HG03039 (cell line): ENCODE measurements at regions not wholly inside any gene's neighbourhood (a gene's known extent, or its start where the extent isn't known, plus 50 kb on each side); places are given as distances from the start of the nearest gene placed in this dataset.

Experiments
- ATAC-seq: cut with Tn5 transposase; IDR thresholded peaks from one replicate; pipeline ENCODE4 v1.9.1; 2021; ENCODE audit warnings: mild to moderate bottlenecking, moderate library complexity; ENCODE audit not compliant: unreplicated experiment

DNA sequence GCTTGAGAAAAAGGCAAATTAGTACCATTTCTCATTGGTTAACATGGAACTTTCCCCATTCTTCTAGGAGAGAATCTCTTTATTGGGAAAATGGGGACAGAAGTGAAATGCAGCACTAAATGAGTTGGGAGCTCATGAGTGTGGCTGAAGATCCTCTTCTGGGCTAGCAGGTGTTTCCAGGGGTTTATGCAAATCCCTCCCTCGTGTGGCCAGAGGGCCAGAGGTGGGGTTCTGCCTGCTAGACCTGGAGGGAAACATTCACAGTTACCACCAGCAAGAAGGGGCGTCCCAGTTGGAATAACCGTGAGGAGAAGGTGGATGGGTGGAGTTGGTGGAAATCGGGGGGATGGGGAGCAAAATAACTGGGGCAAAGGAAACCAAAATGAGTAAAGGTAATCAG, 235.9 kb downstream of the KLF6 start:
- ATAC-seq: no peak

DNA sequence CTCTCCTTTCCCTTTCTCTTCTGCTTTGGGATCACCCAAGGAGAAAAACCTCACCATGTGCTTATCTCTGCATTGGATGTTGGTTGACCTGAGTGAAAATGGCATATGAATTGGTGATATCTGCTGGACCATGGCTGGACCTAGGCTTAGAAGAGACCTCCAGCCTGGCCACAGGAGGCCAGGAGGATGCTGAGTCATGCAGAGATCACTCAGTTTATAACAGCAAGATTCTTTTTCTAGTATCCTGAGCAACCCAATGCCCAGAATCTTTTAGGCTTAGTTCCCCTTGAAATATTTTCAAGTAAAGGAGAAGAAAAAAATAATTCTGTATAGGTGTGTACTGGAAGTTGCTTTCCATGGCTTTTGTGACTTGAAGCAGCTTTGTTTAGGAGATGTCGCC, 236.3 kb downstream of the KLF6 start:
- ATAC-seq: no peak

DNA sequence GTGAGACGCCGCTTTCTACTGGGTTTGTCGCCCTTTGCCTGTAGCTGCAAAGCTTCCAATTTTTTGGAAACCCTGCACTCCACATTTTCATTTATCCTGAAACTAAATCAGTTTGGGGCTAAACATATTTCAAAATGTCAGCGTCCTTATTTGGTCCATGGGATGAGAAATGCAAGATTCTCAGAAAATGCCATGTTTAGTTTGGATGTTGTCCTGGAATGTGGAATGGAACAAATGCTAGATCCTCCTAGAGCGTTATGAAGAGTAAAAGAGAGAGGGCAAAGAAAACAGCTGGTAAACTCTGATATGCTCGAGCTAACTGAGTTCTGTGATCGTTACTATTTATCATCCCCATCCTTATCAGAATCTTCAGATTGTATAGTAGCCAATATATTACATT, 236.9 kb downstream of the KLF6 start:
- ATAC-seq: no peak

DNA sequence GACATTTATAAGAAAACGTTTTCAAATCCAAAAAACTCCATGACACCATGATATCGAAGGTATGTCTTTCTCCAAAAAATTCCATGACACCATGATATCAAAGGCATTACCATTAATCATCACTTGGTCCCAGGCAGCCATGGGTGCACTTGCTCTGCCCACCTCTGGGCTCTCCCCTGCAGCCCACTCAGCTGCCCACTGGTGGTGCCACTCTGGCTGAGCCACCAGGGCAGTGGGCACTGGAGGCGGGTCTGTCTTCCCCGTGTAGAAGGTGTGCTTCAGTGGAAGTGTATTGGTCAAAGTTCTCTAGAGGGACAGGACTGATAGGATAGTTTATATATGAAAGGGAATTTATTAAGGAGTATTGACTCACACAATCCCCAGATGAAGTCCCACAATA, 240.4 kb downstream of the KLF6 start:
- no peak for ATAC-seq

DNA sequence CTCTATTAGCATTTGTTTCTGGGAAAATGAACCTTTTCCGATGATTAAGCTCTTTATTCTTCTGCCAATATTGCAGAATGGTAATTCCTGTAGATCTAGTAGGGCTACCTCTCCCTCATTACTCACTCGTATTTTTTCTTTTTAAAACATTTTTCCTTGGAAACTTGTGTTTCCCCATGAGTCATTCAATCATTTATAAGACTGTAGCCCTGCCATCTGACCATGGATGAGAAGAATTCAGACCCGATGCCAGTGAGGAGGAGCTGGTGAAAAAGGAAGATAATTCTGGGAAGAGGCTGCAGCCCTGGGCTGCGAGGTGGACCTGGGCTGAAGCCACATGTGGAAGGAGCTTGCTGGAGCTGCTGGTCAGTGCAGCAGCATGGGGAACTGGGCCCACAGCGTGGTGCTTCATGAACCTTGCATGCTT, 242.8 kb downstream of the KLF6 start:
- ATAC-seq: no peak

DNA sequence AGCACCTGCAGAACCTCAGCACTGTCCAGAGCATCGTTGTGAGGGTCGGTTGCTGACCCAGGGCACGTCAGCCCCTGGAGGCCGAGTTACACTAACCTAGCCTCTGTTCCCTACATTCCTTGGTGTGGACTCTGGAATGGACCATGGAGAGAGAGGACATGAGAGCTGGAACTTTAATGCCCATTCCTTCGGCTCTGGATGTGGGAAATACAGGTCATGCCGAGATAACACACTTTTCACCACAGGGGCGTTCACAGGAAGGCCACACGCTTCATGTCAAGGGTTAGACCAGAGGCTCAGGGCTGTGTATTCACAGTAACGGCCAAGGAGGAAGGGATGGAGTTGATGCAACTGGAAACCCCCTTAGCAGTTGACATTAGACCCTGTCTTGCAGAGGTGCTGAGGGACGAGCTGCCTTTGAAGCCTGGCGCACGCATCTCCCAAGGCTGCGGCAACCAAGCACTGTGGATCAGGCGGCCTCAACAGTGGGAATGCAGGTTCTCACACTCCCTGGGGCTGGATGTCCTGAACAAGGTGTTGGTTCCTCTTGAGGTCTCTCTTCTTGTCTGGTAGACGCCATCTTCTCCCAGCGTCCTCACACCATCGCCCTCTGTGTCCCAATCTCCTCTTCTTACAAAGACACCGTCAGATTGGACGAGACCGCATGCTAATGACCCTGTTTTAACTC, 245.2 kb downstream of the KLF6 start:
- no peak for ATAC-seq

DNA sequence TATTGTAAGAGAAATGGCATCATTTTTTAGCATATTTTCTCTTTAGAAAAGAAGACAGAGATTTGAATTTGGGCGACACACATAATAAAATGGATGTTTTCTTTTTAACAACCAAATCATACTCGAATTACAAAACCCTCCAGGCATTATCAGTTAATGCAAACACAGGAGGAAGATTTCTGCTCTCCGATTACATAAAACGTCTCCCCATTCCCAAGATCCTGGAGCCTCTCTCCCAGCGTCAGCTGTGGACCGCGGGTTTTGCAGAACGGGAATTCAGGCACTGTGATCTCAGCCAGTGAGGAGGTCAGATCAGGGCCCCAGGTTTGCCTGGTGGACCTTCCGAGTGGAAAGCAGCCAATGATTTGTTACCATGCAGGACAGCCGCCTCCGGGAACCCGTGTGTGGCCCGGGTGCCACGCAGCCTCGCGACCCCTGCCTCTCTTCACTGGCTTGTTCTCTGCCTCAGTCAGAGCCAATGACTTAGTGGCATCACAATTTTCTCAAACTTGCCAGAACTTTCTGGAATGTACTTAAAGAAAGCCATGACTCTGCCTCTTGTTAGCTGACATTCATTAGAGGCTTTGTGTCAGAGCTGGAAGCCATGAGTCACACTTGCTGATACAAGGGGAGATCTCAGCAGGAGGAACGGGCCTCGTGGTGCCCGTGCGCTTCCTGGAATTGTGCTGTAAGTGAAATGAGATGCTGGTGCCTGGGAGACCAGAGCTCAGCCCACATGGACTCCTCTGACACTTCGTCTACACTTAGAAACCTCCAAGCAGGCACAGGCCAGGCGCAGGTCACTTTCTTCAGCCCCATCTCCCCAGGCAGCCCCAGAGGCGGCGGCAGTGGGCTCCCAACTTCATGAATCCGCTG, 246.1 kb downstream of the KLF6 start:
- ATAC-seq: no peak

DNA sequence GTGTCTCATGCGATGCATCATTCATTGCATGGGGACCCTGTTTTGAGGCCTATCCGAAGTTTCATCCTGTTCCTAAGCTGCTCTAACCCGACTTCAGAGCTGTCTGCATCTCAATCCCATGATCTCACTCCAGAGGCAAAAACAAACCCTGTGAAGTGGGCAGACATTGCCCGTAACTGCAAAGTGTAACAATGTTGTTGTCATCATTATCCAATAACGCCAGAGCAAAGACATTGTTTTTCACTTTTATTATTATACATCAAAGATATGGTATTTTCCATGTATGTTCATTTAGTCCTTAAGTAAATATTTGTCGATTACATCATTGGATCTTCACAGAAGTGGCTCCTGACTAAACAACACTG, 246.7 kb downstream of the KLF6 start:
- no peak for ATAC-seq

DNA sequence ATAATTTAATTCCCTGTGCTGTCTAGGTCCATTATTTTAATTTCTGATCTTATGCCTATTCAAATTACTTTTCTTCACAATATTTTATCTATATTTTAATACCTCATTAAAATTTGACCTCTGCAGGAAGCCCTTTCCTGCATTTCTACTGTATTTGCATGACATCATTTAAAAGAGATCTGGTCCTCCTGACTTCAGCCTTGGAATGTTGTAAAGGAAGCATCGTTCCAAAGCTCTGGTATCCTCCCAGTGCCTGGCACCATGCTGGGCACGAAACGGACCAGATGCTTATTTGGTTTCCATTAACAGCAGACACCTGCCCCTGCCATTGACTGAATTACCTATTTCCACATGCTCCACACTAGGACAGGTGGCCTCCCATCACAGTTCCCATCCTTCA, 247.5 kb downstream of the KLF6 start:
- ATAC-seq: no peak

DNA sequence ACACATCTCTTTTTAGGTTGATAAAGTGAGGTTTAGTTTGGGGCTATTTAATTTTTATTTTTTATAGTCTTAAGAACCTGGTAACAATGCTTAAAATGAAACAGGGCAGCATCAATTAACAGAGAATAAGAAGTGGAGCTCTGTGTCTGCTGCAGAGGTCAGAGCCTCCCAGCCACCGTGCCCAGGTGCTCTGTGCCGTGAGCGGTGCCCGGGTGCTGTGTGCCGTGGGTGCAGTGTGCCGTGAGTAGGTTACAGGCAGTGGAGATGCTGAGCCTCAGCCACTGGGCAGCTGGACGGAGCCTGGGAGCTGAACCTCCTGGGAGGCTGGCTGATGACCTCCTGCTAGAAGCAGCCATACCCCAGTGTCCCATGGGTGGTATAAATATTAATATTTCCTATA, 250.0 kb downstream of the KLF6 start:
- ATAC-seq: no peak

DNA sequence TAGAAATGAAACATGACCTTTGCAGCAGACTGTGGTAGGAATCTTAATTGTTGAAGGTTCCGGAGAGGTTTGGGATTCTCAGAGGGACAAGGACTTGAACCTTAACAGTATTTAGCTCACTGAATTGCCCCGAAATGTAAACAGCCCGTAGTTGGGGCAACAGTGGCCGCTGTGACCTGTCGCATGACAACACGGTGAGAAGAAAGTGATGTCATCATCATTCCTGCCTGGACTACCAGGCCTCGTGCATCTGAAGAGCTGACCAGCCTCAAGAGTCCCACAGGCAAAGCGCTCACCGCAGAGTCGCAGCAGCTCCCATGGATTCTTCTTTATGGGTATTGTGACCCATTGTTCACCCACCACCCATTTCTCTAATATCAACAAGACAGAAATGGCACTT, 250.6 kb downstream of the KLF6 start:
- ATAC-seq: no peak

DNA sequence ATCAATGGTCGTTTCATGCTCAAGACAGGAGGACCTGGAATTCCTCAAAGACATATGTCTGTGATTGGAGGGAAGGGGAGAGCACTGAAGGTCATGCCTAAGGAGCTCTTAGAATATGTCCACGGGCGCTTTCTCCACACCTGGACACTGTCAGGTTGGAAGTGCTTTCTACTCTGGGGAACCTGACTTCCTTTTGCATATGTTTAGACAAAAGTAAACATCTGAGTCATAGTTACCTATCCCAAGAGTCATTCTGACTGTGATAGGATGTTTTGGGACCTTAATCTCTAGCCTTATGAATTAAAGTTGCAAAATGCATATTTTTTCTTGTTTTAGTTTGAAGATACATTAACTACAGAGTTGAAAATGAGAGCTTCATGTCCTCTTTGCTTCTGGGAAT, 251.7 kb downstream of the KLF6 start:
- no peak for ATAC-seq

DNA sequence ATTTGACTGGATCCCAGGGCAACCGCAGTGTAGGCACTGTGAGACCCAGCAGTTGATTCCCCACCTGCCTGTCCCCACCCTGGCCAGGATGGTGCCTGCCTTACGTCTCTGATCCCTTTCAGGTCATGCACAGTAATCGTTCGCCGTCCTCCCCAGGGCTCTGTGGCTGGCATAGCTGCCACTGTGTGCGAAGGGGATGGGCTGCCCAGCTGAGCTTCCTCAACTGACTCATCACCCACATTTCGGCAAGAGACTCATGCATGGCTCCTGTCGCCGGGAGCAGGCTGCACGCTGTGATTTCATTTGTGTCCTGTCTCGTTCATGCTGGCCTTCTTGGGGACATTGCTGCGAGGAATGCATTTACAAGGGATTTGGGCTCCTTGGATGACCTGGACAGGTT, 252.4 kb downstream of the KLF6 start:
- no peak for ATAC-seq

DNA sequence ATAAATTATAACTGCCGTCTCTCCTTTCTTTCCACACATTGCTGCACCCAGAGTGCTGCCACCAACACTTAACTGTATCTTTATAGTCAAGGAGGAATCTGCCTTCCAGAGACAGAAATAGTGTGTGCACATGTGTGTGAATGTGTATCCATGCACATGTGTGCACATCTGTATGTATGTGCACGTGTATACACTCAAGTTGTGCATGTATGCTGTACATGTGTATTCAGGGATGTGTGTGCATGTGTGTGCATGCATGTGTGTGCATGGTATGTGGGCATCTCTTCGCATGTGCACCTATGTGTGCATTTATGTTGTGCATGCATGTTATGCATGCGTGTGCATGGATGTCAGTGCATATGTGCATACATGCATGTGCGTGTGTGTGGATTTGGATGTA, 253.3 kb downstream of the KLF6 start:
- no peak for ATAC-seq

DNA sequence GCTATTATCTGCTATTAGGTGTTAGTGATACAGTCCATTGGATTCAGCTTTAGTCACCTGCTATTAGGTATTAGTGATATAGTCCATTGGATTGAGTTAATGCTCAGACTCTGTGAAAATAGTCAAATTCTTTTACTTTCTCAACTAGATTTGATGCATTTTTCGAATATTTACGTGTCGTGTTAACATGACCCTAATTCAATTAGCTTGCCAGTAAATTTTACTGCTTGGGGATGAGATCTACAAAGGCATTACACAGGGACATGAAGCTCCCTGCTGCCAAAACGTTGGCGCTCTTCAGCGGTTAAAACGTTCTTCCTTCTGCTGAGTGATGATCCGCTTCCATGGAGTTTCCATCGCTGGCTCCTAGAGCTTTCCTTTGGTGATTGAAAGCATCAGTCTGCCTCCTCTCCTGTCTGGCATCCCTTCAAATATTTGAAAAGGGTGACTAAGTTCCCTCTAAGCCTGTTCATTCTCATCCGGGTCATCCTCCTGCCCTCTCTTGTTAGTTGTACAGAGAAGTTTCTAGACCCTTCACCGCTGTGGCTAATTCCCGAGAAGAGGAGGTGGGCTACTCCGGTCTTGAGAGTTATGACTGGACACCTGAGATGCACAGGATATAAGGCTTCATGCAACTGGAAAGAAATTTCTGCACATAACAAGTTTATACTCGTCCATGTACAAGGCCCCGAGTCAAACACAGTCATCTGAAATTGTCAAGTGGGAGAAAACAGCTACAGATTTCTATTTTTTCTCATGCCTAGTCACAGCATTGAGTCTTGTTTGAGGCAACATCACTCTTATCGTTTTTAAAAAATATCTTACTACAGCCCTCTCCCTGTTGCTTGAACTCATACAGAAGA, 254.0 kb downstream of the KLF6 start:
- no peak for ATAC-seq

DNA sequence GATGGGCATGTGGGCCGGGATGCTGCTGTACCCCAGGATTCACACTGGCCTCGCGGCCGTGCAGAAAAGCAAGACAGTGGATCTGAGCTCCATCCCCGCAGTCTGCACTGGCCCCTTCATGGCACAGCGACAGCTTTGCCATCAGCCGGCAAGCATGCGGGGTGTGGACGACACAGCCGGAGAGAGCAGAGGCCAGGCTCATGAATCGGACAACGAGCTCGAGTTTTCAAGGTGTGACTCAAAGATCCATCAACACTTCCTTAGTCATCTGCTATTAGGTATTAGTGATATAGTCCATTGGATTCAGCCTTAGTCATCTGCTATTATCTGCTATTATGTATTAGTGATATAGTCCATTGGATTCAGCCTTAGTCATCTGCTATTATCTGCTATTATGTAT, 254.7 kb downstream of the KLF6 start:
- ATAC-seq: no peak

DNA sequence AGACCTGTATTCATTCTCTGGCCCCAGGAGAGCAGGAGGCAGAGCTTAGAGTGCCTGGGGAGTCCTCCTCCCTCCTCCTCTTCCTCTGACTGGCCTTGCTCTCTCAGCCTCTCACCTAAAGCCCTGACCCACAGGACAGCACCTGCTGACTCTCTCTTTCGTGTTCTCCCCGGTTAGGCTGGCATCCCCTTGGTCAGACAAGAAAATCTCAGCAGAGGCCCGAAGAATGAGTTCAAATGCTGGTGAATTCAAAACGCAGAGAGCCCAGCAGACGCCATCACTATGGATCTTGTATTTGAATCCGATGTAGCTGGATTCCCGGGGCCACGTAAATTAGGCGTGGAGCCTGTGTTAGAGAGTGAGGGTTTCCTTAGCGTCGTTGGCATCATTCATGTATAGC, 255.3 kb downstream of the KLF6 start:
- no peak for ATAC-seq

DNA sequence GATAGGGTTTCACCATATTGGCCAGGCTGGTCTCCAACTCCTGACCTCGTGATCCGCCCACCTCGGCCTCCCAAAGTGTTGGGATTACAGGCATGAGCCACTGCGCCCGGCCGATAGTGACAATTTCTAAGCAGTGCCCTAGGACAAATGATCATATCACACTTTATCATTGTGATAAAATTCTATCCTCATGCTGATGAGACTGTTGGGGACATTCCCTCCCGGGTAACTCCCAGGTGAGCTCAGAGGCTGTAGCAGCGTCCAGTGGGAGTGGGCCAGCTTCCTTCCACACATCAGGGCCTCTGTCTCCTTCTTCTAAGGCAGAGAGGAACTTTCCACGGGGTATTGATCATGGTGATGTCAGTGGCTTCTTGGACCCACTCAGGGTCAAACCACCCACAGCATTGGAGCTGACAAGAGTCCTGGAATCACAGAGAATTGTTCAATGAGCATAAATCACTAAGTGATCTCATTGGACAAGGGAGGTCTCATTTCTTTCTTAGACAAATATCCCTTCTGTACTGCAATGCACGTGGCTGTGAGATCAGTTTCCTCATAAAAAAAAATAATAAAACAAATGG, 256.1 kb downstream of the KLF6 start:
- ATAC-seq: no peak

DNA sequence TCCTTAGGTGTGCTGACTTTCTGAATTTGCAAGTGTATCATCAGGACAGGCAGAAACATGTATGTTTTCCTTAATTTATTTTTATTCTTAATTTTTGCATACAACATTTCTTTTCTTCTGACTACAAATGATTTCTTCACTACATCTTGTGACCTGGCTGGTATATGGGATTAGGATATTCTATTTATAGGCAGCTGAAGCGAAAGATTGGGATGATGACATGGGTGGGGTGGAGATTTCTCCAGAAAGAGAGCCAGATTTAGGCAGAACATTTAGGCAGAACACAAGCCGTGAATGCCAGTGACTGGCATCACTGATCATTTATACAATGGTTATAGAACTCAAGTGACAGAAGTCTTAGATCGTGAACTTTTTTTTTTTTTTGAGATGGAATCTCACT, 256.7 kb downstream of the KLF6 start:
- no peak for ATAC-seq

DNA sequence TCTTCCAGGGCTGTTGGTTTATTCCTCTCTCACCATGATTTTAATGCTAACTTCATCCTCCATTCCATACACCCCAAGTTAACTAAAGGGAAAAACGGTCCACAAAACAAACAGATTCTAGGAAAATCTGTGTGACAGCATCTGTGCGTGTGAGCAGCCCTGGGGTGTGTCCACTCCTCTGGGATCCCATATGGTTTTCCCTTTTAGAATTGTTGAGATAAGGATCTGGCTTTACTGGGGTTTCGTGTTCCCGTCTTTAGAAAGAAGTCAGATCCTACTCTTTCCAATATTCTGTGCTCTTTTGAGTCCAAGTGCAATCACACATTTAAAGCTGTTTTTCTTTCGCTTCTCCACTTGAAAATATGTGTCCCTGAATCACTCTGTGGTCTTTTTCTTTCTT, 257.1 kb downstream of the KLF6 start:
- no peak for ATAC-seq
